HG02759 (cell line): ENCODE measurements at regions not wholly inside any gene's neighbourhood (a gene's known extent, or its start where the extent isn't known, plus 50 kb on each side); places are given as distances from the start of the nearest gene placed in this dataset.
"Not testable (repeated sequence)": the region's sequence is repeated elsewhere in the genome, so short reads cannot be mapped to it uniquely, and the experiment has no call there.

Source experiments
- ATAC-seq: cut with Tn5 transposase; IDR thresholded peaks from one replicate; pipeline ENCODE4 v1.9.1; 2021; ENCODE audit warnings: mild to moderate bottlenecking, moderate library complexity; ENCODE audit not compliant: unreplicated experiment

DNA sequence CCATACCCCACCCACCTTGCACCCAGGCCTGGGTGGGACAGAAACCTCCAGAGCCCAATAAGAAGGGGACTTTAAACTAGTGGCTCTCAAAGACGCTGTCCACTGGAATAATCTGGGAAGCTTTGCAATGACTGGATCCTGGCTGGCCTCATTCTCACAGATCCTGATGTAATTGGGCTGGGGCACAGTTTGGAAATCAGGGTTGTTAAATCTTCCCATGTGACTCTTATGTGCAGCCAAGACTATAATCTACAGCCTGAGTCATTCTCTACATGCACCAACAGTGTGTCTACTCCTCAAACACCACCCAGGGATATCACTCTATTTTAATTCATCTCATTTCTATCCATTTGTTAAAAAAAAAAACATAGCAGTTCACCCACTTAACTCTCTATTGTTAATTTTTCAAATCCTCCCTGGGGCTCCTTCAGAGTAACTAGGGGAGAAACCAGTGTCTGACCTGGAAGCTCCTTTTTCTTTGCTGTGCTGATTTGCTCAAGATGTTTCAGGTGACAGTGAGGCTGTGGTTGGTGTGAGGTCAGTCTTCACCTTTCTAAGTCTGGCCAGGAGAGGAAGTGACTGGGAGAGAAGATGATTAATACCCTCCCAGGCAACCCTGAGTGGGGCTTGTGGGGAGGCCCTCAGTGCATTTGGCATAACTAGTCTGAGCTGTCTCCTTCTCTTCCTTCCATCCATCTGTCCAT lies 211.6 kb upstream of the SFSWAP start:
- no peak for ATAC-seq

DNA sequence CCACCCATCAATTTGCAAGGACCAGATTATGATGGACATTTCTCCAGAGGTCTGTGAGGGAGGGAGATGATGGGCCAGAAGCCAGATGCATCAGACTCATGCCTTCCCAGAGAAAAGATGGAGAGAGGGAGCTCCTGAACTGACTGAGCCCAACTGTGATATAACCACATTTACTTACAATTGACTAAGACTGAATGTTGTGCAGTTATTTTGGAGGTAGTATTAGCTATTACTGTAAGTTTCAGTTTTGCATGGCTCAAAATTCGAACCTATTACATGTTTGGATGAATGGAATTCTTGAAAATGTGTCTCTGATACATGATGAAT lies 211.1 kb upstream of the SFSWAP start:
- no peak for ATAC-seq

DNA sequence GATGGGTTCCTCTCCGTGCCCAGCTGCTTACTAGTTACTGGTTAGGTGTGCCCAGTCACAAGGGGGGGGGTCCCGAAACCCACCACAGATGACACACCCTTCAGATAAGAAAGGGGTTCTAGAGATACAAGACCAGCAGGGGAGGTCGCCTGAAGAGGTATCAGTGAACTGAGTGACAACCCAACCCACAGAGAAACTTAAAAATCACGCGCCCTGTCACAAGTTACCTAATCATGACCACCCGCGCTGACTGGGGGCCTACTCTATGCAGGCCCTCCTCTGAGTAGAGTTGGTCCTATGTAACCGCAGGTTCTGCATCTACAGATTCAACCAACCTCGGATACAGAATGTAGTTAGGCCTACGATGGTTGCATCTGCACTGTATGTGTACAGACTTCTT lies 210.3 kb upstream of the SFSWAP start:
- no peak for ATAC-seq

DNA sequence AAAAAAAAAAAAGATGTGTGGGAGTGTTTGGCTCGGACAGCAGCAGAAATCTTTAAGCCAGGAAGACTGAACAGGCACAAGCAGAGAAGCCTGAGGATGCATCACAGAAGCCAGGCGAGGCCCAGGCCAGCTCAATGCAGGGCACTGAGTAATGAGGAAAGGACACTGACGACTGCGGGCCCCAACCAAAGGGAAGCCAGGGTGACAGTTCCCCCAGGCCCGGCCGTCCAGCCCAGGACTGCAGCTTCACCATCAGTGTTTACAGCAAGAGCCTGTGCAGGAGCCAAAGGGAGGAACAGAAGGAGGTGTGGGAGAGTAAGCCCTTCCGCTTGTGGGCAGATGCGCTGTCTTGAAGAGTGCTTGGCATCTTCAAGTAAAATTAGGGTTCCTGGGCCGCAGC lies 205.3 kb upstream of the SFSWAP start:
- ATAC-seq: no peak

DNA sequence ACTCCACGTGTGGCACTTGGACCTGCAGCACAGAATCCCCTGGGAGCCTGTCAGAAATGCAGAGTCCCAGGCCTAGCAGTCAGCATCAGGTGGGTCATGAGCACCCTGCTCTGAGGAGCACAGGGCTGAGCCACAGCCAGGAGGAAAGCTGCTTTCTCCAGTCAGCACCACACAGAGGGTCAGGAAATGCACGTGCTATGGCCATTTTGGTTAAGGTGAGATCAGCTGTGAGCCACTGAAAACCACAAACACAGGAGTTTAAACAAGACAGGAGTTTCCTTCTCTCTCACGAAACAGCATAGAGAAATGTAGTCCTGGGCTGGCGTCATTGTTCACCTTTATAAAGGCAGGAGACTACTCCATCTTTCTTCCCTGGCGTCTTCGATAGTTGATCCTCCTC lies 204.5 kb upstream of the SFSWAP start:
- no peak for ATAC-seq

DNA sequence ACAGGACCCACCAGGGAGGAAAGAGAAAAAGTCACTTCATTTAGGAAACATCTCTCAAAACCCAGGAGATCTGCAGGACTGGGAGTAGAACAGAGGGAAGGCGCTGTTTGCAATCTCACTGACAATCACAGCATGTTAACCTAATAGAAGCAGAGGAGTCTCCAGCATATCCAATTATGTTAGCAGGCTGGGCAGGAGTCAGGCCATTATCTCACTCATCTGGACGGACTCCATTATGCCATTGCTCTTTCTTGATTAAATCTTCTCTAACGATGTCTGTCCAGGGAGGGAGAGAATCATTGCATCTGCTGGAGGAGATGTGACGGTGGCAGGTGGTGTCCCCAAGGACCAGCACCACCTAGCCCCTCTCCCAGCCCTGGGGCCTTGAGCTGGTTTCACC lies 203.8 kb upstream of the SFSWAP start:
- ATAC-seq: no peak

DNA sequence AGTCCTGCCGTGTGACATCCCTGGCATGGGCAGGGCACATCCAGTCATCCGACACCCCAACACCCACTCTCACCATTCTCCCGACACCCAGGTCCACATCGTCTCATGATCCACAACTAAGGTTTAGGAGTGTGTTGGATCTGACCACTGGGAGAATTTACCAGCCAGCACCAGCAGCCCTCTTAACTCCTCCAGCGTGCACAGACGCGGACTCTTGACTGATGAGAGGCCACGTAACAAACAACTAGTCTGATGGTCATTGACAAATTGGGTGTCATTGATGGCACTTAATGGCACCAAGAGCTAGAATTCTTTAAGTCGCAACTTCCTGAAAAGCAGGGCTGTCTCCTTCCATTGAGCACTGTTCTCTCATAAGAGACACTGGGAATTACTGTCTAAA lies 203.0 kb upstream of the SFSWAP start:
- ATAC-seq: no peak

DNA sequence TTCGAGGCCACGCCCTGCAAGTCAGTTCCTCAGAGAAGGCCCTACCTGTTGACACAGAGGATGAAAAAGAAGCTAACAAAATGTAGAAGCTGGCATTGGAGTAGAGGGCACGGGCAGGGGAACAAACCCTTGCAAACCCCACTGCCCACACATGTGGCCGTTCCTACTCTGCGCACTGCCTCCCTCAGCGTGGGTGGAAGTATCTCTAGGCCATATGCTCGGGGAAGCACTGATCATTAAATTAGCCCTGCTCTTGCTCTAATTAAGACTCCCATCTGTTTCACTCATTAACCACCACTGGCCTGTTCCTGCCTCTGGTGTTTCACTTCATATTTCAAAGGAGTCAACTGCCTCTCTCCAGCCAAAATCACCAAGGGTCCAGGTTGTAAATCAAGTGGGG lies 201.2 kb upstream of the SFSWAP start:
- no peak for ATAC-seq

DNA sequence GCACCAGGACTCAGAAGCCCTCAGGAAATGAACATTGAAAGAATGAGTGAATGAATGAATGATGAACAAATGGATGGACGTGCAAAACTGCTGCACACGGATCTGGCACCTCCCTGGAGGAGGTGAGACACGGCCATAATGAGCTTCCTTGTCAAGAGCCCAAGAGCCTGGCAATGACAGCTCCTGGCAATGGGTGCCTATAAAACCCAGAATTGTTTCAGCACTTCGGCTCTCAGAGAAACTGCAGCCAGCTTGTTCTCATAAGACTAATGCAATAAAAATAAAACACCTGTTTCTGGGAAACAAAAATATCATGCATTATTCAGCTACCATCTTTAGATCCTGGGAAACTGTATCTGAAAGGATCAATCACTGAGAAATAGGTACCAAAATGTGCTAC lies 200.5 kb upstream of the SFSWAP start:
- ATAC-seq: no peak

DNA sequence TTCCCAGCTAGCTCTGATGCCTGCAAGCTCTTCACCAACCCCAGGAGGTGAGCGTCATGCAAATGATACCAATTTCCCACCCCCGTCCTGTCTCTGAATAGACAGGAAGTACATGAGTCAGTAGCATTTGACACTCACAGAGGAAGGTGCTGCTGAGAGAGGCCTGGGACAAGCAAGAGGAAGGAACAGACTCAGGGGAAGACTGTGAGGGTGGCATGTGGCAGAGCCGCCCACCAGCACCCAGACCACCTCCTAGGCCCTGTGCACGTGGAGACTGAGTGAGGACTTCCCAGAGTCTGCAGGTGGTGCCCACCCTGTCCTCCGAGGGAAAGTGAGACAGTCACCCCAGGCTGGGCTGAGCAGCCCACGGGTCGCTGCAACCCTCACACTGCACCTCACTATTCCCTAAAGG lies 199.5 kb upstream of the SFSWAP start:
- peak; percentile 97 for ATAC-seq

DNA sequence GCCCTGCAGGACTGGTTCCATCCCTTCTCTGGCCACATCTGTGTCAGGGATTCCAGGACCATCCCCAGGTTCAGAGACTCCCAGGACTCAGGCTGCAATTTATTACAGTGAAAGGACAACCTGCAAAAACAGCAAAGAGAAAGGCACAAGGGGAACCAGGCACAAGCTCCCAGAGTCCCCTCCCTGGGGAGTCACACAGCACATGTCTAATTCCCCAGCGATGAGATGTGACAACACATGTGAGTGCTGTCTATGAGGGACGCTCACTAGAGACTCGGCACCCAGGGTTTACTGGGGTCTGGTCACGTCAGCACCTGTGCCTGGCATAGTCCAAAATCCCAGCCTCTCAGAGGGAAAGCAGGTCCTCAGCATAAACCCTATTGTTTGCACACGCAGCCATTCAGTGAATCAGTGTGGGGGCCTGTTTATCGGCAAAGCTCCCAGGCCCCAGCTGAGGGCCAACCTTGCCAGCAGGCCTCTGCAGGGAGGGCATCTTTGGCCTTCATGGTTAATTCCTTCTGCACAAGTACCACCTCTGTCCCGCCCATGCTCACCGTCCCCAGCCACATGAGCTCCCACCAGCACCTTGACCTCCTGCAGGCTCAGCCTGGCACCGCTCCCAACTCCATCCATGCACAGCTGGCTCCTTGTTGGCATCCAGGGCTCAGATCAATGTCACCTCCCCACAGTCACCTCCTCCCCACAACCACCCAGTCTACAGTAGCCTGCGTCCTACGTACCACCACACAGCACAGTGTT lies 198.9 kb upstream of the SFSWAP start:
- ATAC-seq: peak; percentile 2

DNA sequence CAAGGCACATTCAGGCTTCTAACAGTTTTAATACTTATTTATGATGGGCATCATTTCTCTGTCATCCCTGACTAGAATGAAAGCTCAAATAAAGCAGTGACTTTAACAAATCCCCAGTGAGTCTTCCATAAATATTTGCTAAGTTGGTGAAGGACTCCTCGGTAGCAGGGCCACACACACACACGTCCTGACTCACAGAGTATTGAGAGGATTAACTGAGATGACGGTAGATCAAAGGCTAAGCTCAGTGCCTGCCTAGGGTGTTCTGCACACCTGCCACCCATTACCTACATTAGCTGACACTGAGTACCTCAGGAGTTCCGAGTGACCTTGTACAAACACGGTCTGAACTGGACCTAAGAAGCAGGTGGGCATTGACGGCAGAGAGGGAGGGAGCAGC lies 197.3 kb upstream of the SFSWAP start:
- no peak for ATAC-seq

DNA sequence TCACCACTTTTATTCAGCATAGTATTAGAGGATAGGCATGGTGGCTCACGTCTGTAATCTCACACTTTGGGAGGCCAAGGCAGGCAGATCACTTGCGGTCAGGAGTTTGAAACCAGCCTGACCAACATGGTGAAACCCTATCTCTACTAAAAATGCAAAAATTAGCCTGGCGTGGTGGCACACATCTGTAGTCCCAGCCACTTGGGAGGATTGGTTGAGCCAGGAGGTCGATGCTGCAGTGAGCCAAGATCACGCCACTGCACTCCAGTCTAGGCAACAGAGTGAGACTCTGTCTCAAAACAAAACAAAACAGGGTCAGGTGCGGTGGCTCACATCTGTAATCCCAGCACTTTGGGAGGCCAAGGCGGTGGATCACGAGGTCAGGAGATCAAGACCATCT lies 190.3 kb upstream of the SFSWAP start:
- ATAC-seq: not testable (repeated sequence)

DNA sequence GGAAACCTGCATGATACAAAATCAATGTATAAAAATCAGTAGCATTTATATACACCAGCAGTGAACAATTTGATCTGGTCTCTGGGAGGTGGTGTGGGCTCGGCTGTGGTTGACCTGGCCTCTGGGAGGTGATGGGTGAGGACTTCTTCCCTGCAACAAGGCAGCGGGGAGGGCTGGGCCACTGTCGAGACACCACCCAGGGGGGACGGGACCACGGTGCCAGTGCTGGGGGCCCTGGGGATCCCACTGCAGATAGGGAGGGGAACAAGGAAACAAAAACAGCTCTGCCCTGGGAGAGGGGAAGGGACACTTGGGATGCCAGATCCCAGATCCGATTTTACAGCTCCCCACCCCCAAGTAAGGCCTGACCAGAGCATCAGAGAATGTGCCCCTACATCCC lies 189.6 kb upstream of the SFSWAP start:
- no peak for ATAC-seq

DNA sequence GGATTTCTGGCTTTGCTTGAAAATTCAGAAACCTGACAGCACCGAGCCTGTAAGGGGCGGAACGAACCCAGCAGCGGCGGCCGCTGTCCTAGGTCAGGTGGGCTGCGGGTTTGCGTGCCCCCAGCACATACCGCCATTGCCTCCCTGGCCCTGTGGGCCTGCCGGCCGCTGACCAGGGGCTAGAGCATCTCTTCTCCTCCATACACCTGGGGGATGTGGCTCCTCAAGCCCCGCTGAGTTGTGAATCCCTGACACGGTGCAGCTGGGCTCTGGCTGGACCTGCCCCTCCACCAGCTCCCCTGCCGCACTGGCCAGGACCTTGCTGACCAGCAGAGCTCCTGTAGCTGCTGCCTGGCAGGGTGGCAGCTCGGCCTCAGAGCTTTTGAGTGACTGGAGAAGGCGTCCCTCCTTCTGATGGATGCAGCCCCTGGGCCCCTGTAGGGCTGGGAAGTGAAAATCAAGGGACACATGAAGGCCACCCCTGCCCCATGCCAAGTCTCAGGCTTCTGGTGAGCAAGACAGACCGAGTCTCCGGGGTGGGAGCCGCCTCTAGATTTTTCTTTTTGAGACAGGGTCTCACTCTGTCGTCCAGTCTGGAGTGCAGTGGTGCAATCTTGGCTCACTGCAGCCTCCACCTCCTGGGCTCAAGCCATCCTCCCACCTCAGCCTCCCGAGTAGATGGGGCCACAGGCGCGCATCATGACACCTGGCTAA lies 184.9 kb upstream of the SFSWAP start:
- no peak for ATAC-seq

DNA sequence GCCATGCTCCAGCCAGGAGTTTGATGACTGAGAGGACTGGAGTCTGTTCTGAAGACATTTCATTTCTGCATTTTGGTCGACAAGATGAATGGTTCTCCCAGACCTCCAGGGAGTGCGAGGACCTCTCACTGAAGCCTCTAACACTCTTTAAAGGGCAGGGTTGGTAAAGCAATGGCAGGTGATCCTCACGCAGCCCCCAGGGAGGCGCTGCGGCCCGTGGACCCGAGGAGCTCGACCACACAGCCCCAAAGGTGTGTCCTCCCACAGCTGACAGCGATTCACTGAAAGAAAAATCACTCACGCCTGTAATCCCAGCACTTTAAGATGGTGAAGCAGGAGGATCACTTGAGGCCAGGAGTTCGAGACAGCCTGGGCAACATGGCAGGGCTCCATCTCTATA lies 183.8 kb upstream of the SFSWAP start:
- no peak for ATAC-seq

DNA sequence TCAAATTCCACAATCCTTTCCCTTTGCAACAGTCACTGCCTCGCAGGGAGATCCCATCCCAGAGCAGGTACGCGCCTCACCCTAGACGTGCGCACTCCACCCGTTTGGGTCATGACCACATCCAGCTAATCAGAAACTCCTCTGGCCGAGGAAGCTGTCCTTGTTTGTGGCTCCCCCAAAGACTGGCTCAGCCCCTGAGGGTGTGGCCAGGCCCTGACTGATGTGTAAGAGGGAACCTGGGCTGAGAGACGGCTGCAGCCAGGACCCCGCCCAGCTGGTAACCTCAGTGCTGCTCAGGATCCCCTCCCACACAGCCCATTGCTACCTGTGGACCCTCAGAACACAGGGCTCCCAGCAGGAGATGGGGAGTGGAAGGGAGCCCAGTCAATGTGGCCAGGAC lies 183.2 kb upstream of the SFSWAP start:
- no peak for ATAC-seq

DNA sequence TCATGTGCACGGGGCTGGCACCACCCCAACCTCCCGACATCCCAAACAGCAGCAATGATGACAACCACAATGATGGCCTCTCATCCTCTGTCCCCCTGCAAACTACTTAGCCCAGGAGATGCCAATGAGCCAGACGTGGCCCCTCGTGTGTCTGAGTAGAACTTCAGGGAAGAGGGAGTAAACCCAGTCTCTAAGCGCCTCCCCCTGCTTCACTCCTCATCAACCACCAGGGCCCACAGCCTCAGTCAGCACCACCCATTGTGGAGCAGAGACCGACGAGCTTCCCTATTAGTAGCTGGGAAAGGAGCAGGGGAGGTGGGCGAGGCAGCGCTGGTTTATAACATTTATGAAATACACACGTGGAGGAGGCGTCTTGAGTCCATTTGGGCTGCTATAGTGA lies 182.7 kb upstream of the SFSWAP start:
- no peak for ATAC-seq

DNA sequence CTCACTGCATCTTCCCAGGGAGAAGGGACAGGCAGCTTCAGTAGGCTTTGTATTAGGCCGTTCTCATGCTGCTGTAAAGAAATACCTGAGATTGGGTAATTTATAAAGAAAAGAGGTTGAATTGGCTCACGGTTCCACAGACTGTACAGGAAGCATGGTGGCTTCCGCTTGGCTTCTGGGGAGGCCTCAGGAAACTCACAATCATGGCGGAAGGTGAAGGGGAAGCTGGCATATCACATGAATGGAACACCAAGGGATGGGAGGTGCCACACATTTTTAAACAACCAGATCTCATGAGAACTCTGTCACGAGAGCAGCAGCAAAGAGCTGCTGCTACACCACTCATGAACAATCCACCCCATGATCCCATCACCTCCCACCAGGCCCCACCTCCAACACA lies 182.2 kb upstream of the SFSWAP start:
- ATAC-seq: no peak

DNA sequence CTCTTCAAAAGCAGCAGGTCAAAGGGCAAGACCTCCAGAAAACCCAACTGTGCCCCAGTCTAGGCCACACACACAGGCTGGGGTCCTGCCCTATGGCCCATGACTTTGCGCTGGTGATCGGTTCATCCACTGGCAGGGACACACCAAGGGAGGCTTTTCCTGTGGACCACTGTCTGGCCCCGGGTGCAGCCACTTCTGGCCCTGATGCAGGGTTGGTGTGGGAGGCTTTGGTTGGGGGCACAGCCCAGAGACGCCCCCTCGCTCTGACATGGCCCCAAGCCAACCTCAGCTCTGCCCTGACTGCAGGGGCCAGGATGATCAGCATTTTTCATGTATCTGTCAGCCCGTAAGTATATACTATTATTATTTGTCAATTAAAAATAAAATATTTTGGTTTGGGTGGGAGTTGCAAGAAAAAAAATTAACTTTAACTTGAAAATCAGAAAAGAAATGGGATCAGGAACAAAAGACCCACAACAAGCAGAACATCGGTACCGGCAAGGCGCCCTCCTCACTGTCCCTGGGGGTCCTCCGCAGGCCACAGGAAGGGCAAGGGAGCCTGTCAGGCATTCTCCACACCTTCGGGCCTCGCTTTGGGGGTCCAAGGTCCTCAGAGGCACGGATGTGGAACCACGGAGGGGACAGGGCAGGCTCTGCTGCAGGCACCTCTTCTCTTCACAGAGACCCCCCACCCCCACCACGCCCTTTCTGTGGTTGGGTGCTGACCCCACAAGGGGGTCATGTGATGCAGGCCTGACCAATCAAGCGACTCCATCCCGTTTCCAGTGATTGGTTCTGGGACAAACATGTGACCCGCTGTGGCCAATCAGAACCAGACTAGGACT lies 181.5 kb upstream of the SFSWAP start:
- ATAC-seq: no peak

DNA sequence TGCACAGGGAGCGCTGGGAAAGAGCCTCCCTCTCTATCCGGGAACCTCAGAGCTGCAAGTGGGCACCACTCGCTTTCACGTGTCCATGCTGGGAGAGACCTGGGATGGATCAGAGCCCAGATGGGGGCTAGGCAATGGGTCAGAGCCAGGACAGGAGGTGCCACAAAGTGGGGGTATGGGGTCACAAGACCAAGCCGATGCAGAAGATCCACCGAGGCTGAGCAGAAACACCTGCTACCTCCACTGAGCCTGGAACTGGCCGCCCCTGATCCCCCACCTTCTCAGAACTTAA lies 180.9 kb upstream of the SFSWAP start:
- ATAC-seq: no peak

DNA sequence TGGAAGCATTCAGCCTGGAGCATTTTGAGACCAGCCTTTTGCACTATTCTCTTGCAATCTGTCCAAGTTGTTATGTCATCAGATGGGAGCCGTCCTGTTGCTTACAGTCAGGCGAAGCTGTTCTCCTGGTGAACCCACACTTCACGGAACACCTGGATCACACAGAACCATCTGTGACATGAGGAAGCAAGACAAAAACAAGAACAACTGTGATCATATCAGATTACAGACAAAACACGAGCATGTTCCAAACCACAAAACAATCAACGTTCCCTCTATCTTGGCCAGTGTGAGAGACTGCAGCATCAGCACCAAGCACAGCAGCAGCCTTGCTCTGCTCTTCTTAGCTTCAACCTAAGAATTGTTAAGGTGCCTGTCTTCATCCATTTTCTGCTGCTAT lies 180.5 kb upstream of the SFSWAP start:
- ATAC-seq: no peak
